ENCODE measurements at regions not wholly inside any gene's neighbourhood (a gene's known extent, or its start where the extent isn't known, plus 50 kb on each side); places are given as distances from the start of the nearest gene placed in this dataset.

DNA sequence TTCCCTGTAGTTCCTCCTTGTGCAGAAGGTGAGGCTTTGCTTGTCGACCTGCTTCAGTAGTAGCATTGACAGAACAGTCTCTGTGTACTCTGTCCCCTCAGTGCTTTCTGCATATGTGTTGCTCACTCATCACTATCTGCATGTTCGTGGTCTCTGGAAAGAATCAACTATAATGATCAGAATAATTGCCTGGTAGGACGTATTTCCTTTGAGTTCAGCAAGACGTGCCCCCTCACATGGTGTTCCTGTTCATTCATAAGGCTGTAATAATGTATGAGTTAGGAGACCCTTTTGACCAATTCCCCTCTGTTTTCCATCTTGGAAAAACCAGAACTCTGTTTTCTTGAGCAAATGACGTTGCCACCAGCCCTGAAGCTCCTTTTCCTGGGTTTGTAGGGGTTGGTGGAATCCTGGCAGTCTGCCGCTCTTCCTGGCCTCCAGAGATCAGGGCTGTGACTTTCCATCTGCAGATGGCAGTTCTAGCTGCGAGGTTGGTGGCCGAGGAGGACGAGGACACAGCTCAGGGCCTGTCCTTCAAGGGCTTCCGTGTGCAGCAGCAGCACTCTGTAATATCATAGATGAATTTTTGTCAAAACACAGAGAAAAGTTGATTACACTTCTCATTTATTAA, 61.9 kb downstream of the EXOSC2 start:
- DNase-seq = no peak

- no peak for DNase-seq
Observed at GRCh38 chr9:130756037-130756436, 62.5 kb downstream of the EXOSC2 start.

DNA sequence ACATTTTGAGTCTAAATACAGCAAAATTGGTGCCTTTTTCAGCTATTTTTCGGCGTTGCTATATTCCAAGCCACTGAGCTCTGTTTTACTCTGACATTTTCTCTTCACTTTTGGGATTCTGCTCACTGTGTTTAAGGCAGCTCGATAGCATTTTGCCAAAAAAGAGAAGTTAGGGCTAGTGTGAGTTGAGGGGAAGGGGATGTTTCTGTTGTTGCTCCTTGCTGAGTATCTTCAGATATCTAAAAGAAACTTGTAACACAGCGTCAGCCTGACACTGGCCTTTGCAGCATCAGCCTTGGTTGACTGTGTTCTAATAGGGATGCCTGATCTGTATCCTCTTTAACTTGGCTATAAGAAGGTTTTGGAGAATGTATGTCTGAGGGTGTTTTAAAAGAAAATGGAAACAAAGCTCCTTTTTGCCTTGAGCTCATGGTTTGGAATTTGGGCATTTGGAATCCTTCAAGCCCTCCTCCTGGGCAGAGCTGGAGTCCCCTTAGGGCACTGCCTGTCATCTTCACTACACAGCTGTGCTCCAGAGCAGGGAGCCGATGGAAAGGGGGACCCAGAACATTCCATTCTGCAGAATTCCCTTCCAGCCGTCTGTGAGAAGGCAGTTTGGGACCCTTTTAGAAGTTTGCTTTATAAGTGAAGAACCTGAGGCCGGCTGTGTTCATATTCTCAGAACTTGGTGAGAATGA, 63.0 kb downstream of the EXOSC2 start:
- DNase-seq = peak; percentile 40

DNA sequence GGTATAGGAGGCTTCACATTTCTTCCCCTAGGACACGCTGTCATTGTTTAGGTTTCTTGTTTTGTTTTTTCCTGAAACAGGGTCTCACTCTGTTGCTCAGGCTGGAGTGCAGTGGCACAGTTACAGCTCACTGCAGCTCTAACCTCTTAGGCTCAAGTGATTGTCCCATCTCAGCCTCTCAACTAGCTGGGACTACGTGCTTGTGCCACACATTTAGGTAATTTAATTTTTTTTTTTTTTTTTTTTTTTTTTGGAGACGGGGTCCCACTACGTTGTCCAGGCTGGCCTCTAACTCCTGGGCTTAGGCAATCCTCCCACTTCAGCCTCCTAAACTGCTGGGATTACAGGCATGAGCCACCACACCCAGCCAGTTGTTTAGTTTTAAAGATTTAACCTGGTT, 66.2 kb downstream of the EXOSC2 start:
- no peak for DNase-seq

- peak; percentile 11 for DNase-seq
Observed at GRCh38 chr9:130763331-130764171, 70.0 kb downstream of the EXOSC2 start.

DNA sequence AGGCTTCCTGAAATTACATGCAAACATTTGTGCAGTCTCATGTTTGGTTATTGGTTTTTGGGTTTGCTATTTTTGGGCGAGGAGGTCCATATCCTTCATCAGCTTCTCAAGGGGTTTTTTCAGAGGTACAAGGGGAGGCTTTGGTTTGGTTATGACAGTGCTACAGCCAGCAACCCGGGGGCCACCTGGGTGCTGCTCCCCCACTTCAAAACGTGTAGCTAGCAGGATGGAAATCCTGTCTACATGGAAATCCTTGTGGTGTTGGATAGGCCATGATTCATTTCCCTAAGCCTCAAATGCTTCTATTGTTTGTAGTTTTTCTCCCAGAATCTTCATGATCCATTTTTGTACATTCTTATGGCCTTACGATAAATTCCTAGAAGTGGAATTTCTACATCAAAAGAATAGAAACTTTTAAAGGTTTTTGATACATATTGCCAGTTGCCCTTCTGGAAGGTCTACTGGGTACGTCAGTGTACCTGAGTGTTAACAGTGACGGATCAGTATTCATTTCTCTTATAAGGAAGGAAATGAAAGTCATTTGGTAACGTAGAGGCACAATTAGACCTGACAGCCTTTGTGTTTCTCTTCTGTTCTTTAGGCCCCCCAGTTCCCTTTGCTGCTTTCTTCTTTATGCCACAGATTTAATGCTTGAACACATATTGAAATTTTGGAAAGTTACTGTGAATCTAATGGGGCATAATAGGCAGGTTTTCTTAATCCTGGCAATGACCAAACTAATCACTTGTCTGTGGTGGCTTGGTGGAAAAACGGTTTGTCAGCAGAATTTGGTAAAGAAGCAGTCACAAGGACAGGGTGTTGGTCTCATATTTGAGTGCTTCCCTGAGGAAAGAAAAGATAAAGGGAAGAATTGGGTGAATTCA, 69.7 kb upstream of the ABL1 start:
- no peak for DNase-seq

DNA sequence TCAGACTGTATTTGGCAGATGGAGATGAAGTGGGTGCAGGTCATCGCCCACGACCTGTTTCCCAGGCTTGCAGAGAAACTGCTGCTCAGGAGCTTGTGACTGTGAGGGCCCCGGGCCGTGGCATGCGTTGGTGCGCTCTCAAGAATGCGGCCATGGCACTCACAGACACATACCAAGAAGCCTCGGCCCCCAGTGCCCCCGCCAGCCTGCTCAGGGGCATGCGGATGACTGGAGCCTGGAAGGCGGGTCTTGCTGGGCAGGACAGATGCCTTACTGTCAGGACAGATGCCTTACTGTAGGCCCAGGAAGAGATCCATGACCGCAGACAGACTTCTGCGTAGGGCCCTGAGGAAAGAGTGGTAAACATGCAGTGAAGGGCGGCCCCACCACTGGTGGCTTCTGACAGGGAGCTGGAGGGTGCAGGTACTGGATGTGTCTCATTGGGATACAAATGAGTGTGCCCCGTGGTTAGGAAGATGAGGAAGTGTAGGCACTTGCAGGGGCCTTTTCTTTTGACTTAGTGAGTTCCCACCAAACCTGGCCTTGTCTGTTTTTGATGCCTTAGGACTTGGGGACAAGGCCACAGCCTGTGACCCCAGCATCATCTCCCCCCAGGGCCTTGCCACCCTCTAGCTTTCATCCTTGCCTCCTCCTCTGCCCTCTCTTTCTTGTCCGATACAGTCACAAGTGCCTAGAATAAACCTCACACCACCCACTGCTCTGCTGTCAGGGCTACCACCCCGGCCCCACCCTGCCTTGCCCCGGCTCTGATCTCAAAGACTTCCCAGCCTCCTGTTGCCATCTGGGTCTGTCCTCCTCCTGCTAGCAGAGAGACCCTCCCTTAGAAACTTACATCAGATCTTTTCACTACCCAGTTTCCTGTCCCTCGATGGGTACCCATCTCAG, 68.8 kb upstream of the ABL1 start:
- no peak for DNase-seq

DNA sequence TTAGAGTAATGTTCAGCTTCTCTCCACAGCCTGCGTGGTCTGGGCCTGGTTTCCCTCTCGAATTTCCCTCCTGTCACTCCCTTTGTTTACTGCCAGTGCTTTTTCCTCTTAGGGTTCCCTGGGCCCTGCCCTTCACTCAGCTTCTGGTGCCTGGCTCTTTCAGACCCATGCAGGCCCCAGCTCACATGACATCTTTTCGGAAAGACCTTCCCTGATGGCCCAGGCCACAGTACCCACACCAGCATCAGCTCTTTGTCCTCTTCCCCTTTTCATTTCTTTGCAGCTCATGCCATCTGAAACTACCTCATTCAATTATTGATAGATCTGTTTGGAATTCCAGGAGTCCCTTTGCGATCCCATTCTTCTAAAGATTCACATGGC, 68.1 kb upstream of the ABL1 start:
- DNase-seq = no peak

- DNase-seq = no peak
Observed at GRCh38 chr9:130768265-130768664, 66.8 kb upstream of the ABL1 start.

GRCh38 chr9:130768891-130769403, 66.1 kb upstream of the ABL1 start:
- no peak for DNase-seq

- DNase-seq = no peak
Observed at GRCh38 chr9:130770093-130770492, 65.0 kb upstream of the ABL1 start.

GRCh38 chr9:130770679-130771442, 64.2 kb upstream of the ABL1 start:
- peak; percentile 74 for DNase-seq

DNA sequence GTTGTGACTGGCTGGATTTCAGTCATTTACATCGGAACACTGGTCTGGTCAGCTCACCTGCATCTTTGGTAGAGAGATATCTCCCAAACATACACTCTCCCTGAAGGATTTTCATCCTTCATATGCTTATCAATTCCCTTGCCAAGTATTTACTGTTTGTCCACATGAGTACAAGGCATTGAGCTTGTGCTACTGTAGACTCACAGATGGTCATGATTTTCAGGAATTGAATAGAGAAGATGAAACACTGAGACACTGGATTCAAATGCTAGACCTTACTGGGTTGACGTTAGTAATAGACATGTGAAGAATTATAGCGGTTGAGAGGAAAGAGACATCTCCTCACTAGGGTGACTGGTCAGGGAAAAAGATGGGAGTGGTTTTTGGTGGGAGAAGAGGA, 62.9 kb upstream of the ABL1 start:
- DNase-seq = no peak

GRCh38 chr9:130774183-130774582, 60.9 kb upstream of the ABL1 start:
- no peak for DNase-seq

GRCh38 chr9:130775336-130775991, 59.6 kb upstream of the ABL1 start:
- DNase-seq = no peak

GRCh38 chr9:130779153-130779855, 55.8 kb upstream of the ABL1 start:
- DNase-seq = no peak

DNA sequence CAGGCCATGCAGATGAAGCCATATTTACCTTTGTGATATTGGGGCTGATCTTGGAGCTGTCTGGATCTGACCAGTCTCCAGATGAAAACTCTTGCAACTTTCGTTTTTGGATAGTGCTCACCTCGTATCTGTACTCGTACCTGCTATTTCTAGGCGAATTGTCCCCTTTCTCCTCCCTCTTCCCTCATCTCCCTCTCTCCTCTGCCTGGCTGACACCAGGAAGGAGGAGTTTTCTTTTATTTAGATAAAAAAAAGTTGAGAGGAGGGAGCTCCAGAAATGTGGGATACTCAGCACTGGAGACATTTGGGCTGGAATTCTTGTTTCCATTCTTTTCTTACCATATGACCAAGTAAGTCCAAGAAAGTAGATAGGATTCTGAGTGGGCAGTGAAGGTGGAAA, 54.6 kb upstream of the ABL1 start:
- no peak for DNase-seq

DNA sequence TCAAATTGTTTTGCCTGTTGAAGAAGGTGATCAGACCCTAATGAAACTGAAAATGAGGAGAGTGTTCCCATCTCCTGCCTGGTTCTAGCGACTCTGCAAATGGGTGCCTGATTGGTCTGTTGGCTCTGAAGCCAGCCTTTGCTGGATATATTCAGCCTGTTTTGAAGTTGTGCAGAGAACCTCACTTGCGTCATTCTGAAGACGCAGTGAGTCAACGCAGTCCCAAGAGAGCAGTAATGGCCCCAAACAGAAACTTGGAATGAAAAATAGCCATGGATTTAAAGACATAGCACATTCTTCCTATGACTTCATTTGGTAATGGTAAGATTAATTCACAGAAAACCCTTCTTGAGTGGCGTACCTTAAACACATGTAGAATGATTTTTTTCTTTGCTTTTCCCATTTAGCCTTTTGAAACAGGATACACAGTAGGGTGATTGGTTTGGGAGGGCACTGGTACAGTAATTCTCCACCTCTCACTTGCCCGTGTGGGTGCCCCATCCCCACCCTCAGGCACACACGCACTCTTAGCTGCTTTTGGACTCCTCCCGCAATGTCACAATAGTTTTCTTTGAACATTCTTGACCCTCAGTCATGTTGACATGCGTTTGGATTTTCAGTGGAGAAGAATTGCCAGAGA, 54.1 kb upstream of the ABL1 start:
- DNase-seq = no peak

DNA sequence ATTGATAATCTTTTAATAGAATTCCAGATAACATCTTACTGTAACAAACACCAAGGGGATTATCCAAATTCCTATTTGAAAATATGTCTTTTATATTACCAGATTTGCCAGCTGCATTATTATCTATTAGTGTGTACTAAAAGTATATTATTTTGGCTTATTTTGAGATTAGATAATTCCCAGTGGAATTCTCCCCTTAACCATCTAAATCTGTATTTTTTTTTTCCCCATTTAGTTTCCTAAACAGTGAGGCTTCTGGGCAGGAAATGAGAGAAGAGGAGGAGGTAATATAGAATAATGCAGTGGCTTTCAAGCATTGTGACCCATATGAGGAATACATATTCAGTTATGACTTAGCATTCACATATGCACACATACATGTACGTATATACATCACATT, 53.5 kb upstream of the ABL1 start:
- no peak for DNase-seq

Data from NCI-H82 (cell line).